ENCODE measurements at regions not wholly inside any gene's neighbourhood (a gene's known extent, or its start where the extent isn't known, plus 50 kb on each side); places are given as distances from the start of the nearest gene placed in this dataset.

DNA sequence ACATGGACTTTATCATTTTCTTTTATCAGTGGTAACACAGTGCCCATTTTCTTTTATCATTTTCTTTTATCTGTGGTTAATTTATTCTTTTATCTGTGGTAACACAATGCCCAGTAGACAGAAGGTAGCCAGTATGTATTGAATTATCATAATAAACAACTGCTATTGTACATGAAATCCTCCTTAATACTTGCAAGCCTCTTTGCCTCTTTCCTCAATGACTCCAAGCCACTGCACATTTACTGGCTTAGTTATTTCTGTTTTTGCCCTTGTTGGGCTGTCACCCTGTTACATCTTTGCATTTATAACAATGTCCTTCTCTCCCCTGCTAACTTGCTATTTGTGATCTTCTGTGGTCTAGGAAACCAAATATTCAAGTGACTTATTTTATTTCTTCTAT is 345.0 kb downstream of the ATP23 start:
- no peak for DNase-seq
- in situ Hi-C loops (cut with HindIII; ENCODE audit: low pct_ligation_motif_present, low pct_unique_long_range_greater_than_20kb, low sequenced_read_pairs), result no loop called here

DNA sequence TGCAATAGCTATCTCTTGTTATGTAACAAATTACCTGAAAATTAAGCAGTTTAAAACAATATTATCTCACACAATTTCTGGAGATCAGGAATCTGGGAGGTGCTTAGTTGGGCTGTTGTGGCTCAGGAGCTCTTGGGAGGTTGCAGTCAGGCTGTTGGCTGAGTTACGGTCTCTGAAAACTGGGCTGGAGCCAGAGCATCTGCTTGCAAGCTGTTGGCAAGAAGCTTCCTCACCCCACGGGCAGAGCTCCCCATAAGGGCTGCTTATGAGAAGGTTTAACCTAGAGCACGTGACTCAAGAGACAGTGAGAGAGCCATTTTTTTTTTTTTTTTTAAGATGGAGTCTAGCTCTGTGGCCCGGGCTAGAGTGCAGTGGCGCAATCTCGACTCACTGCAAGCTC is 346.8 kb downstream of the ATP23 start:
- DNase-seq, result no peak

GRCh38 chr12:58291106-58291505 is 349.7 kb downstream of the ATP23 start:
- DNase-seq, result no peak
- in situ Hi-C loops (cut with HindIII; ENCODE audit: low pct_ligation_motif_present, low pct_unique_long_range_greater_than_20kb, low sequenced_read_pairs), result no loop called here

More for the DNA sequence above, 346.8 kb downstream of the ATP23 start:
- in situ Hi-C loops (cut with HindIII; ENCODE audit: low pct_ligation_motif_present, low pct_unique_long_range_greater_than_20kb, low sequenced_read_pairs), result no loop called here

DNA sequence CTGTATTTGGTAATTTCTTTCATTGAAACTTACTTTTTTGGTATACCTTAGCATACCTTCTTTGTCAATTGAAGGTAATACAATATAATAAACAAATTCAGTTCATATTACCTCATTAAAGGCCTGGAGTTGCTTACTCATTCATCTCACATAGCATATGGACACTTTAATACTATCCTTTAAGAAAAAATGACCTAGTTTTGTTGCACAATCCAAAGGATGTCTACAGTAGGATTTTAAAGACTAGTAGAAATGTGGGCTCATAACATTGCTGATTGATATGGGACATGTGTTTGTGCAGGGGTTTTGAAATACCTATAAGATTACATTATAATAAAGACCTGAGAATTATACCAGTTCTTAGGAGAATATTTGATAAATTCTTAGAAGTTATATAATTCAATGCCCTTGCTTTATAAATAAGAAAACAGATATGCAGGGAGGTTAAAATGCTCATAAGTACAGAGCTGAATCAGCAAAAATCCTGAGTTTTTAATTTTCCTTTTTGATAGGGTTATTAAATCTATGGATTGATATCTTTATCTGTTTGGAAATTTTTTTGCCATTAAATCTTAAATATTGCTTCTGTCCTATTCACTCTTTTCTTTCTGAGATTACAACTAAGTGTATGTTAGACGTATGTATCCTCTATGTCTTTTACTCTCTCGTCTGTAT is 352.1 kb downstream of the ATP23 start:
- in situ Hi-C loops (cut with HindIII; ENCODE audit: low pct_ligation_motif_present, low pct_unique_long_range_greater_than_20kb, low sequenced_read_pairs), result no loop called here
- no peak for DNase-seq

GRCh38 chr12:58295268-58295667 is 353.9 kb downstream of the ATP23 start:
- DNase-seq, result no peak
- in situ Hi-C loops (cut with HindIII; ENCODE audit: low pct_ligation_motif_present, low pct_unique_long_range_greater_than_20kb, low sequenced_read_pairs), result no loop called here

DNA sequence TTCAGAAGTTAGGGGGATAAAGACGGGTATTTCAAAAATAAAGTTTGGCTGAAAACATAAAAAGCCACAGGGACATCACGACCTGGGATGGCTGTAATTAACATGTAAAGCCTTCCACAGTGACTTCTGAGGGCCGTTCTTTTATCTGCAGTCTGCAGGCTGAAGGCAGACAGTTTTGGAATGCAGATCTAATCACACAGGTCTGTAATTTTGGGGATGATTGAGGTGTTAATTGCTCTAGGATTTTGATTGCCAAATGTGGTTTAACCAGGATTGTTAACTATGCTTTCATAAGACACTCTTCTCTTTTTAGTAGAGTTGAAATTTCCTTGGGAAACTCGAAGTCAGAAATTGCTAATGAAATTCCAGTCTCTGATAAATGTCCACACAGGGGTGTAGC is 355.5 kb downstream of the ATP23 start:
- in situ Hi-C loops (cut with HindIII; ENCODE audit: low pct_ligation_motif_present, low pct_unique_long_range_greater_than_20kb, low sequenced_read_pairs), result no loop called here

GRCh38 chr12:58298803-58299202 is 357.4 kb downstream of the ATP23 start:
- no peak for DNase-seq
- in situ Hi-C loops (cut with HindIII; ENCODE audit: low pct_ligation_motif_present, low pct_unique_long_range_greater_than_20kb, low sequenced_read_pairs), result no loop called here

More for the DNA sequence above, 355.5 kb downstream of the ATP23 start:
- no peak for DNase-seq

DNA sequence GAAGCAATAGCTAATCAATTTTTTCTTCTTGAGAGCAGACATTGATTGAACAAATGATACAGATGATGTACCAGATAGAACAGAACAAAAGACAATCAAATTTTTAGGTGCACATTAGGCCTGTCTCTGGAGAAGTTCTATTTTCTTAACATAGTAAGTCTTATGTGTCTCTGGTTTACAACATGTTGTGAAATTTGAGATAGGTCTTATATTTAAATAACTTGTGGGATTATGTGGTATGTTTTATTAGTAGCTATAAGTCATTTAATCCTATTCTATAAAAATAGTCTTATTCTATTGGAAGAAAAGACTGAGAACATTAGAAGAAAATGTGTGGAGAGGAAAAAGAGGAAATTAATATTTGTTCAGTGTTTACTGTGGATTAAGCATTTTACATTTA is 358.0 kb downstream of the ATP23 start:
- no peak for DNase-seq
- in situ Hi-C loops (cut with HindIII; ENCODE audit: low pct_ligation_motif_present, low pct_unique_long_range_greater_than_20kb, low sequenced_read_pairs), result no loop called here

- in situ Hi-C loops (cut with HindIII; ENCODE audit: low pct_ligation_motif_present, low pct_unique_long_range_greater_than_20kb, low sequenced_read_pairs), result no loop called here
- no peak for DNase-seq
Measured at GRCh38 chr12:58301038-58301729, 359.8 kb downstream of the ATP23 start.

GRCh38 chr12:58301730-58302122 is 360.4 kb downstream of the ATP23 start:
- DNase-seq, result no peak
- in situ Hi-C loops (cut with HindIII; ENCODE audit: low pct_ligation_motif_present, low pct_unique_long_range_greater_than_20kb, low sequenced_read_pairs), result no loop called here

DNA sequence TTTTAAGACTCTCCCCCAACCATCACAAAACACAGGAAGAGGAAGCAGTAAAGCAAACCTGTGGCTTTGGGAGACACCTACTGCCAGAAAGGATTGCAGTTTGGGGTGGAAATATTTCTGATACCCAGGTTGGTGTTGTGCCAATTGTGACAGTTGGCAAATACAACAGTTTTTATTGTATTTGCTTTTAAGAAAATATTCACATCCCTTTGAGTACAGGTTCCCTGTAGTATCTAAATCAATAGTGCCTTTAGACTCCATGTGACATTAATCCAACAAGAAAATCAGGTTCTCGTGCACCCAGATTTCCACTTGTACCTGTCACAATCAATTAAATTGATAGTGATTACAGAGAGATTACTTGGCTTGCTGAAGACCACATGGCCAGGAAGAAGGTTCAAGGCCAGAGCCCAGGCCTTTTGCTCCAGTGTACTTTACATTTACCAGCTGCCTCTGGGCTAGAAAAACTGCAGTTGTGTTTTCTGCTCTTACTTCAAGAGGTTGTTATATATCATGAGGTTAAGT is 361.2 kb downstream of the ATP23 start:
- in situ Hi-C loops (cut with HindIII; ENCODE audit: low pct_ligation_motif_present, low pct_unique_long_range_greater_than_20kb, low sequenced_read_pairs), result no loop called here
- peak; percentile 10 for DNase-seq

DNA sequence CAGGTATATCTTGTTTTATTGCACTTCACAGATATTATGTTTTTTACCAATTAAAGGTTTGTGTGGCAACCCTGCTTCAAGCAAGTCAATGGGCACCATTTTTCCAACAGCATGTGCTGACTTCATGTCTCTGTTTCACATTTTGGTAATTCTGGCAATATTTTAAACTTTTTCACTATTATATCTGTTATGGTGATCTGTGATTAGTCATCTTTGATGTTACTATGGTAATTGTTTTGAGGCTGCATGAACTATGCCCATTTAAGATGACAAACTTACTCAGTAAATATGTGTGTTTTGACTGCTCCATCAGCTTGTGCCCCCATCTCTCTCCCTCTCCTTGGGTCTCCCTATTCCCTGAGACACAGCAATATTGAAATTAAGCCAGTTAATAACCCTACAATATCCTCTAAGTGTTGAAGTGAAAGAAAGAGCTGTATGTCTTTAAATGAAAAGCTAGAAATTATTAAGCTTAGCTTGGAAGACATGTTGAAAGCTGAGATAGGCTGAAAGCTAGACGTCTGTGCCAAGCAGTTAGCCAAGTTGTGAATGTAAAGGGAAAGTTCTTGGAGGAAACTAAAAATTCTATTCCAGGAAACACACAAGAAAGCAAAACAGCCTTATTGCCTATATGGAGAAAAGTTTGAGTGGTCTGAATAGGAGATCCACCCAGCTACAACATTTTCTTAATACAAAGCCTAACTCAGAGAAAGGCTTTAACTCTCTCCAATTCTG is 365.1 kb downstream of the ATP23 start:
- in situ Hi-C loops (cut with HindIII; ENCODE audit: low pct_ligation_motif_present, low pct_unique_long_range_greater_than_20kb, low sequenced_read_pairs), result no loop called here
- DNase-seq, result no peak

- peak; percentile 64 for DNase-seq
- in situ Hi-C loops (cut with HindIII; ENCODE audit: low pct_ligation_motif_present, low pct_unique_long_range_greater_than_20kb, low sequenced_read_pairs), result no loop called here
Measured at GRCh38 chr12:58309806-58310205, 368.4 kb downstream of the ATP23 start.

DNA sequence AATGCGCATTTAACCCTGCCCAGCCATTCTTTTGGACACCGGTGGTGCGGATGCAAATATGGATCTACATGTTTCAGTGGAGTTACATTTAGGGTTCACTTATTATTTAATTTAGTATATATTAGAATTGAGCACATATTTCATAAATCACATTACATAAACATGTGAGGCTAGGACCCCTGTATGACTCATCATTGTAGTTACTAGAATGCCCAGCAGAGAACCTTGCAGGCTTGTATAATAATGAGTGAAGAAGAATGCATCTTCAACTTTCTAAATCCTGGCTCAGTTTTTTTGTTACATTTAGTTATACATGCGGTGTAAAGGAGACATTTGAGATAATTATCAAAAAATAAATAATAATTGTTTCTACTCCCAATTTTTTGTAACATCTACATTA is 369.0 kb downstream of the ATP23 start:
- DNase-seq, result peak; percentile 38

DNA sequence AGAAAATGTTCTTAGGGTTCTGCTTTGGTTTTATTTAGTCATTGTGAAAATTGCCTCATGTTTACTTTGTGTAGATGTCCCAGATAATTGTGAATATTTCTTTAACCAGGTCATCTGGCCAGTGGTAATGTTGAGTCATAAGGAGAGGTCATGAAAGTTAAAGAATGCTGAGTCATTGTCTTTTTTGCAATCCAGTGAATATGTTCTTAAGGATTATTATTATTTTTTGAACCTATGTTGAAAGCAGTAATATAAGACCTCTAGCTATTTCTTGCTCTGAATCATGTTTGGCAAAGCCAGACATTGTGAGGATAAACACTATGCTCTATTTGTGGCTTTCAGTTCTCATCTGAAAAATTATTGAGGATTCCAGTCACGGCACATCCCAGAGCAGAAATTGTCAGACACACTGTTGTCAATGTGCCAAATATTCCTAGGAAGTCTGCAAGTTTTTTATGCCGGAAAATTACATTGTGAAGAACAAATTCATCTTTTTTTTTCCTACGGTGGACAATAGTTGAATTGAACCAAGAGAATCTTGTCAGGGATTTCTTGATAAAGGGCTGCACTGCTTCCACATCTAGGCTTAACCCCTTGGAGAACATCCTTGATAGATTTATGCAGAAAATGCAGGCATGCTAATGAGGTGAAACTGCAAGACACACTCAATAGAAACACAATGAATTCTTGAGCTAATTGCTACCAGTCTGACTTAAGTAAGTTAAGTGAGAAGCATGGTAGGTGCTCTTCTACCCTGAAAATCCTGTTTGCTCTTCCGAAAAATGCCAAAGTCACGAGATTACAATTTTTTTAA is 369.6 kb downstream of the ATP23 start:
- in situ Hi-C loops (cut with HindIII; ENCODE audit: low pct_ligation_motif_present, low pct_unique_long_range_greater_than_20kb, low sequenced_read_pairs), result no loop called here

More for the DNA sequence above, 369.0 kb downstream of the ATP23 start:
- in situ Hi-C loops (cut with HindIII; ENCODE audit: low pct_ligation_motif_present, low pct_unique_long_range_greater_than_20kb, low sequenced_read_pairs), result no loop called here

GRCh38 chr12:58313091-58313855 is 371.9 kb downstream of the ATP23 start:
- in situ Hi-C loops (cut with HindIII; ENCODE audit: low pct_ligation_motif_present, low pct_unique_long_range_greater_than_20kb, low sequenced_read_pairs), result no loop called here
- DNase-seq, result peak; percentile 6

More for the DNA sequence above, 369.6 kb downstream of the ATP23 start:
- DNase-seq, result peak; percentile 87

GRCh38 chr12:58314610-58315009 is 373.2 kb downstream of the ATP23 start:
- in situ Hi-C loops (cut with HindIII; ENCODE audit: low pct_ligation_motif_present, low pct_unique_long_range_greater_than_20kb, low sequenced_read_pairs), result no loop called here

DNA sequence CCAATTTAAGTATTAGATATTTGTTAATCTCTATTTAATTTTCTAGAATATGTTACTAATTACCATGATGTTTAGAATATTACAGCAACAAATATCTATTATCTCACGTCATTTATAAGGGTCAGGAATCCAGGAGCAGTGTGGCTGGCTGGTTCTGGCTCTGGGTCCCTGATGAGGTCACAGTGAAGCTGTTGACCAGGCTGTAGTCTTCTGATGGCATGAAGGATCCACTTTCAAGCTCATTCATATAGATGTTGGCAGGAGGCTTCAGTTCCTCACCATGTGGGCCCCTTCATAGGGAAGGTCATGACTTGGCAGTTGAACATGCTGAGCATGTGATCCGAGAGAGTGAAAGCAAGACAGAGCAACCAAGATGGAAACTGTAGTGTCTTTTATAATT is 375.6 kb downstream of the ATP23 start:
- in situ Hi-C loops (cut with HindIII; ENCODE audit: low pct_ligation_motif_present, low pct_unique_long_range_greater_than_20kb, low sequenced_read_pairs), result no loop called here
- DNase-seq, result no peak

More at GRCh38 chr12:58314610-58315009, 373.2 kb downstream of the ATP23 start:
- DNase-seq, result no peak

Measured in ACHN (cell line).